GM20431 (cell line): ENCODE measurements at regions not wholly inside any gene's neighbourhood (a gene's known extent, or its start where the extent isn't known, plus 50 kb on each side); places are given as distances from the start of the nearest gene placed in this dataset.

Experiments
- in situ Hi-C: fragments of 300-500 bp; cut with MseI, MboI; formaldehyde crosslinking; loops from one replicate; pipeline ENCODE4 v1.15.0; 2020; ENCODE audit warnings: low sequenced_read_pairs; ENCODE audit not compliant: unreplicated experiment

GRCh38 chr2:217695033-217695520, 307.7 kb downstream of the TNS1 start:
- in situ Hi-C loops = no loop called here

- in situ Hi-C loops = no loop called here
Observed at GRCh38 chr2:217694291-217694690, 308.5 kb downstream of the TNS1 start.

GRCh38 chr2:217693363-217693762, 309.4 kb downstream of the TNS1 start:
- in situ Hi-C loops = no loop called here

DNA sequence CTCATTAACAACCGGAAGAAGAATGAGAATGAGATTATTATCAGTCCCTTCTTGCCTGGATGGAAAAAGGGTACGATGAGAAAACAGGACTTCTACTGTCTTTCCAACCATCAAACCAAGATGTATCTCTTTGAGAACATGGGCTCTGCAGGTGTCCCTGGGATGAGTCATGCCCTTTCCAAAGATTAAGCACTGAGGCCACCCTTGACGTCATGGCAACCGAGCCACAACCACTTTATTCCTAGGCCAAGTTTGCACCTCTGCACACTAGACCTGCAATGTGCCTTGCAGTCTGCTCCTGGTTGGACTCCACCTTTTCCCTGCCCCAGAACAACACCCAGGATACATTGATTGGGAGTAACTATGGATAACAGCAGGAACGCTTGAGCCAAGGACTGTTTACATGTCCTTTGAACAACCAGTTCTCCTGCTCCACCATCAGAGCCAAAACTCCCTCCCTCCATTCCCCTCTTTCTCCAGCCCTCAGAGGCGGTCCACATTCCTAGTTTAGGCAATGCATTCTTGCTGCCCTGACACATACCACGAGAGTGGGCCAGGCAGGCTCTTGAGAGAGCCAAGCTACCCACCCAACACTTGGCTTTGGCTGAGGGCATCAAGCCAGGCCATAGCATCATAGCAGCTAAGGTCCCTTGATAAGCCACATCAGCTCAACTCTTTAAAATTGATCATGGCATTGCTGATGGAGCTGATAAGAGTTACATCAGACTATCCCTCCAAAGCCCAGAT, 310.7 kb downstream of the TNS1 start:
- in situ Hi-C loops = no loop called here

DNA sequence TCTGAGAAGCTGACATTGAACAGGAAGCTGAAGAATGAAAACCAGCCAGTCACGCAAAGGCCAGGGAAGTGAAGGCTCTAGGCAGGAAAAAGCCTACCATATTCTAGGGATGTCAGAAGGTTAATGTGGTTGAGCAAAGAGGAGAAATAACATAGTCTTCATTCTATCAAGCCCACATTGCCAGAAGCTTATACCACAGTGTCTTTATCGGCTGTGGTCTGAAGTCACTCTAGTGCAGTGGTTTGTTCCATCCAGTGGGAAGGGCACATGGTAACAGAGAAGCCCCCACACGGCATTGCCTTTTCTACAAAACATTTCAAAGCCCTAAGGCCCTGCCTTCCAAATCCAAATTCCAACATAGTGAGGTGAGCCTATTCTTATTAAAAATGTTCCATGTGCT, 311.3 kb downstream of the TNS1 start:
- in situ Hi-C loops = no loop called here

- in situ Hi-C loops = no loop called here
Observed at GRCh38 chr2:217689053-217689452, 313.7 kb downstream of the TNS1 start.

GRCh38 chr2:217688494-217688893, 314.3 kb downstream of the TNS1 start:
- in situ Hi-C loops = no loop called here

DNA sequence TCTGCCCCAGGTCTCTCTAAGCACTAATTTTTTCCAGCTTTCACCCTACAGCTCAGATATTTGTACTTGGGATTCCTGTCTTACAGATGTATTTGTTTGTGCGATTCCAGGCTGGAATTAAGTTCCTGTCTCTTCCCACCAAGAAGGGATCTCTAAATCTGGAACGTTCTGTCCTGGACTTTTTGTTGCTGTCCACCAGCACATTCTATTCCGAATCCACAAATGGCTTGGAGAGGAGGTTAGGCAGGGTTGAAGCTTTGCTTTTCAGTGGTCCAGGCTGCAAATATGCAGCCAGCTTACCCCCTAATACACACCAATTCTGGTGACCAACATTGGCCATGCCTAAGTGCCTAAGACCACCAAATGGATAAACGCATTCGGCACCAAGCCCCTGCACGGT, 315.0 kb downstream of the TNS1 start:
- in situ Hi-C loops = no loop called here

DNA sequence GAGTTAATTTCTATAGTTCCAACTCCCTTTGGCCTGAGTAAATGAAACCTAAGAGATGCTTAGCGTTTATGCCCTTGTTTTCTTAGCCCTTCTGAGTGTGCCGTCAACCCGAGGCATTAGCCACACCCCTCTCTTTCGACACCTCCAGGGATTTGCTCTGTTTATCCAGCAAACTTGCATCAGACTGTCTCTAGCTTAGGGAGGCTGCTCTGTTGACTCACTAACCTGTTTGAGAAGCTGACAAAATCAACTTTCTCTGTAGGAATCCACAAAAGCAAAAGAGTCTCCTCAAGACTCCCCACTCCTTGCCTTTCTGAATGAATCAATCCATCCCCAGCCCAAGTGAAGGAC, 317.6 kb downstream of the TNS1 start:
- in situ Hi-C loops = no loop called here

- in situ Hi-C loops = no loop called here
Observed at GRCh38 chr2:217684431-217685254, 318.2 kb downstream of the TNS1 start.

GRCh38 chr2:217683106-217683870, 319.5 kb downstream of the TNS1 start:
- in situ Hi-C loops = no loop called here

DNA sequence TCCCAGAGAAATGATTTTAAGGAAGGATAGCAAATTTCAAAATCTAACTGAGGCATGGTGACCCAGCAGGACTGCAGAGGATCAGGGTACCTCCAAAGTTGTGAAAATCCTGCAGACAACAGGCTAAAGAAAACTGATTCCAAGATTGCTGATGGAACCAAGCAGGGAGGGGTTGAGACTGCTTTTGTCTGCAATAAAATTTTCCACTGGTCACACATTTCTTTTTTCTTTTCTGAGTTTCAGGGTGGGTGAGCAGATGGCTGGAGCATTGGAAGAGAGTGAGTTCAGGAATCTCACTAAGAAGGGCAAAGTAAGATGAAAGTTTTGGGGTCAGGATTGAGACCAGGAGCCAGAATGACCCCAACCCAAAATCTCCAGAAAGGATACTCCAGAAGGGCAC, 321.0 kb downstream of the TNS1 start:
- in situ Hi-C loops = no loop called here

- in situ Hi-C loops = no loop called here
Observed at GRCh38 chr2:217680381-217680780, 322.4 kb downstream of the TNS1 start.

GRCh38 chr2:217673627-217674026, 329.2 kb downstream of the TNS1 start:
- in situ Hi-C loops = no loop called here

GRCh38 chr2:217672472-217672871, 330.3 kb downstream of the TNS1 start:
- in situ Hi-C loops = no loop called here

DNA sequence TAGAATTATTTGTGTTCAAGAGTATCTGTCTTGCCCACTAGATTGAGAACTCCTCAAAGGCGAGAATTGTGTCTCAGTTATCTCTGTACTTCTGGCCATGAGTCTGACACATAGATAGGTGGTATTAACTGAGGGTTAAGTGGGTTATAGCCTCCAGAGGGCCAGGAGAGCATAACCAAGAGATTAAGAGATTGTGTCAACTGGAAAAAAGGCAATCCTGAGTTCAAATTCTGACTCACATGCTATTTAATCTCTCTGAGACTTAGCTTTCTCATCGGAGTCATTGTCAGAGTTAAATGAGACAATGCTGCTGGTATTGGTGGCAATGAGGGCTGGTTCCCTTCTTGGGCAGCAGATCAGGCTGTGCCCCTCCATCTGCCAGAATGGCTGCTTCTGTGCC, 330.9 kb downstream of the TNS1 start:
- in situ Hi-C loops = no loop called here

DNA sequence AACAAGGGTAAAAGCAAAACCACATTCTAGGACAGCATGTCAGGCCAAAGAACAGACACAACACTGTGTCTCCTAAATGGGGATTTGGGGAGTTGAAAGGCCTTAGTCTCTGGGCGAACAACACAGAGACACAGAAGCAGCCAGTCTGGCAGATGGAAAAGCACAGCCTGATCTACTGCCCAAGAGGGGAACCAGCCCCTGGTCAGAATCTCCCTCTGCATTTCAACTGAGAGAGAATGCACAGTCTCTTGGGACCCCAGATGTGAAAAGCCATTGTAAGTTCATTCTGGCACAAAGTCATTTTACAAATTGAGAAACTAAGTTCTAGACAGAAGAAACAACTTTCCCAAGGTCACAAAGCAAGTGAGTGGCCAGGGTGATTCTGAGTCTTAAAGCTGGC, 331.7 kb downstream of the TNS1 start:
- in situ Hi-C loops = no loop called here

DNA sequence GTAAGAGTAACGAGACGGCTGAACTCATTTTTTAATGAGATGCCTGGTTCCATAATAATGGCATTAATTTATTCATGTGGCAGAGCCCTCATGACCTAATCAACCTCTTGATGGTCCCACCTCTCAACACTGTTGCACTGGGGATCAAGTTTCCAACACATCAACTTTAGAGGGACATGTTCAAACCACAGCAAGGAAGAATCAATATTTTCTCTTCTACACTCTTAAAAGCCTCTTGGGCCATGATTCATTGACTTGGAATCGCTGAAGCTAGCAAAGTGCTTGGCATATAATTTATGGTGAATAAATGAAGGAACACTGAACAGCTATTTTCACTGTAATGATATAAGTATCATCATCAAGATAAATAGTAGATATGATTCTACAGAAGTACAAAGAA, 333.0 kb downstream of the TNS1 start:
- in situ Hi-C loops = no loop called here

DNA sequence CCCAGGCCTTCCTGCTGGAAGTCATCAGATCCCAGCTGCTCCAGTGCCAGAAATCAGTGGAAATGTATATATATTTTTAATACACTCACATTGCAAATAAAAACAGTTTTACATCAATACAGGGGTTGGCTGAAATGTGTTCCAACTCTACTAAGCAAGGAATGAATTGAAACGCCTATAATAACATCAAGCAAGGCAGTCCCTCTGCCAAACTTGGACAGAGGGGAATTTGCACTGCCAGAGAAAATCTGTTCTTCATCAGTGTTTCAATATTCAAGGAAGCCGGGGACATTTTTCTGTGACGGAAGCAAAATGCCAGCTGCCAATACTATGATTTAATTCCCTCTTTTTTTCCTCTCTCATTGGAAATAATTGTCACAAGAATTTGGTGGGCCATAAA, 335.3 kb downstream of the TNS1 start:
- in situ Hi-C loops = no loop called here

DNA sequence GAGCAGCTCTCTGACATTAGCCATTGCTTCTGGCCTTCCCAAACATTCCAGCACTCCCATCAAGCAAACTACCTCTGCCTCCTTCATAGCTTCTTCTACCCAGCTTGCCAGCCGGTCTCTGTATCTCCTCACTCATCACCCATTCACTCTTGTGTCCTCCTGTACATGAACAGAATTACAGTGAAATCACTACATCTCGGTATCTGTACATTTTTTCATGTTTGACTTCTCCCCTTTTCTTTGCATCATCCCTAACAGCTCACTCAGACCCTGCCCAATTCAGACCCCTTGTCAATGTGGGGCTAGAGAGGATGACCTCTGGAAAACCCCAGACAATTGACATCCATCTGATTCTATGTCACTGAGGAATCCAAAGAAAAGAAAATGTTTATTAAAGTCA, 335.8 kb downstream of the TNS1 start:
- in situ Hi-C loops = no loop called here

DNA sequence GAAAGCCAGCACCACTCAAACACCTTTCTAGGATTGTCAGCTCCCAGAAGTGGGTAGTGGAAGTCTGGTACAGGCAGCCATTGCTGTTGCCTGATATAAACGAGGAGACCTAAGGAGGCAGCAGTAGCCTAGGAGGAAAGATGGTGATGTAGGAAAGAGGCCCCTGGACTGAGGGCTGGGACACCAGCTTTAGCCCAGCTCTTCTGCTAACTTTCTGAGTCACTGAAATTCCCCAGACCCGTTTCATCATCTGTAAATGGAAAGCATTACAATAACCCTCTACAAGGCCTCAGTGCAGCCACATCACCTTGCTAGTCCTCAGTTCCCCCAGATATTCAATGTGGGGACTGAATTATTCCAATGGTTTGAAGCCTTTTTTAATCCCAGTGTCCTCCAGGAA, 336.5 kb downstream of the TNS1 start:
- in situ Hi-C loops = no loop called here
